ENCODE measurements at regions not wholly inside any gene's neighbourhood (a gene's known extent, or its start where the extent isn't known, plus 50 kb on each side); places are given as distances from the start of the nearest gene placed in this dataset.

DNA sequence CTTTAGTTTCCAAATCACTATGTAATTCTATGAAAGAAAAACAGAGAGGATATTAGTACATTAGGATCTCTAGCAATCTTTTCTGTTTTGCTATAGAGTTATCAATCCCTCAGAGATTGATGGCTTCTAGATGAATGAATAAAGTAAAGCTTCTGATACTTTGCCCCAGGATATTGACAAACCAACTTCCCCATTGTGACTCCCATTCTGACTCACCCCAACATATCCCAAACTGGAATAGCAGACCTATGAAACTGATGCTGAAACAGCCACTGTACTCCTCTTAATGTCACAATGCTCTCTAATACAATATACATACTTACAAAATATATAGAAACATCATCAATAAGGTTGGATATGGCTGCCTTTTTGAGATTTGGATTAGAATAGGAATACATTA is 442.1 kb upstream of the NR5A2 start:
- ChIA-PET POLR2A (ENCODE audit: low non-redundant PET) (no interaction called here), CTCF (no interaction called here)
- Histone ChIP-seq H3K9me3 (ENCODE audit: low read depth, low read length, poor library complexity, severe bottlenecking) (no peaks in the 10 kb centered on the region), H3K36me3 (ENCODE audit: insufficient read depth, low read length, poor library complexity, severe bottlenecking) (no peaks in the 10 kb centered on the region), H3K27me3 (replicated peaks; ENCODE audit: insufficient read depth, low read depth, low read length, poor library complexity) (no peaks in the 10 kb centered on the region), H3K4me1 (ENCODE audit: insufficient read depth, low read length, poor library complexity, severe bottlenecking) (no peaks in the 10 kb centered on the region), H3K4me3 (ENCODE audit: low read depth, low read length, poor library complexity, severe bottlenecking) (no peak overlapping the region), H3K27ac (ENCODE audit: low read depth, low read length, poor library complexity, severe bottlenecking) (no peak overlapping the region)
- DNase-seq (ENCODE audit: low spot score): no peak
- TF ChIP-seq EZH2 (IDR thresholded peaks at IDR 0.05; ENCODE audit: borderline replicate concordance, low read depth, low read length, poor library complexity, severe bottlenecking): no peak
- TF ChIP-seq, protein P1, sequence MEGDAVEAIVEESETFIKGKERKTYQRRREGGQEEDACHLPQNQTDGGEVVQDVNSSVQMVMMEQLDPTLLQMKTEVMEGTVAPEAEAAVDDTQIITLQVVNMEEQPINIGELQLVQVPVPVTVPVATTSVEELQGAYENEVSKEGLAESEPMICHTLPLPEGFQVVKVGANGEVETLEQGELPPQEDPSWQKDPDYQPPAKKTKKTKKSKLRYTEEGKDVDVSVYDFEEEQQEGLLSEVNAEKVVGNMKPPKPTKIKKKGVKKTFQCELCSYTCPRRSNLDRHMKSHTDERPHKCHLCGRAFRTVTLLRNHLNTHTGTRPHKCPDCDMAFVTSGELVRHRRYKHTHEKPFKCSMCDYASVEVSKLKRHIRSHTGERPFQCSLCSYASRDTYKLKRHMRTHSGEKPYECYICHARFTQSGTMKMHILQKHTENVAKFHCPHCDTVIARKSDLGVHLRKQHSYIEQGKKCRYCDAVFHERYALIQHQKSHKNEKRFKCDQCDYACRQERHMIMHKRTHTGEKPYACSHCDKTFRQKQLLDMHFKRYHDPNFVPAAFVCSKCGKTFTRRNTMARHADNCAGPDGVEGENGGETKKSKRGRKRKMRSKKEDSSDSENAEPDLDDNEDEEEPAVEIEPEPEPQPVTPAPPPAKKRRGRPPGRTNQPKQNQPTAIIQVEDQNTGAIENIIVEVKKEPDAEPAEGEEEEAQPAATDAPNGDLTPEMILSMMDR (conservative IDR thresholded peaks at IDR 0.05; ENCODE audit: low read depth, low read length): no peak
- intact Hi-C loops (cut with micrococcal nuclease; ENCODE audit: unreplicated experiment): no loop called here
- no TSS peak for BruUV-seq (replicated peaks)

DNA sequence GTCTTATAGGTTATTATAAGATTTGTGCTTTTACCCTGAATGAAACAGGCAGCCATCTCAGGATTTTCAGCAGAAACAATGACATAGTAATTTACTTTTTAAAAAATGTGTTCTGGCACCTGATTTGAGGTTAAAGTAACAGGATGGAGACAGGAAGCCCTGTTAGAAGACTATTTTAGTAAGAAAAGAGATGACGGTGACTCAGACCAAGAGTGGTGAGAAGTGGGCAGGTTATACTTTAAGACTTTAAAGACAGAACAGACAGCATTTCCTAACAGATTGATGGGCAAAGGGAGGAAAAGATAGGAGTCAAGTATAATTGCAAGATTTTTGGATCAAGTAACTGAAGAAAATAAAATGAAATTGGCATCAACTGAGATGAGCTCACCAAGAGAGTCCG is 436.8 kb upstream of the NR5A2 start:
- Histone ChIP-seq H3K27me3 (replicated peaks; ENCODE audit: insufficient read depth, low read depth, low read length, poor library complexity) (no peaks in the 10 kb centered on the region), H3K27ac (ENCODE audit: low read depth, low read length, poor library complexity, severe bottlenecking) (no peak overlapping the region), H3K4me3 (ENCODE audit: low read depth, low read length, poor library complexity, severe bottlenecking) (no peak overlapping the region), H3K9me3 (ENCODE audit: low read depth, low read length, poor library complexity, severe bottlenecking) (no peaks in the 10 kb centered on the region), H3K36me3 (ENCODE audit: insufficient read depth, low read length, poor library complexity, severe bottlenecking) (no peaks in the 10 kb centered on the region), H3K4me1 (ENCODE audit: insufficient read depth, low read length, poor library complexity, severe bottlenecking) (no peaks in the 10 kb centered on the region)
- no TSS peak for BruUV-seq (replicated peaks)
- intact Hi-C loops (cut with micrococcal nuclease; ENCODE audit: unreplicated experiment): no loop called here
- no peak for DNase-seq (ENCODE audit: low spot score)
- ChIA-PET POLR2A (ENCODE audit: low non-redundant PET) (no interaction called here), CTCF (no interaction called here)
- TF ChIP-seq, protein P1 (conservative IDR thresholded peaks at IDR 0.05; ENCODE audit: low read depth, low read length): no peak
- TF ChIP-seq EZH2 (IDR thresholded peaks at IDR 0.05; ENCODE audit: borderline replicate concordance, low read depth, low read length, poor library complexity, severe bottlenecking): no peak

- no peak for DNase-seq (ENCODE audit: low spot score)
- Histone ChIP-seq H3K27me3 (replicated peaks; ENCODE audit: insufficient read depth, low read depth, low read length, poor library complexity) (no peaks in the 10 kb centered on the region), H3K4me3 (ENCODE audit: low read depth, low read length, poor library complexity, severe bottlenecking) (no peak overlapping the region), H3K9me3 (ENCODE audit: low read depth, low read length, poor library complexity, severe bottlenecking) (no peaks in the 10 kb centered on the region), H3K4me1 (ENCODE audit: insufficient read depth, low read length, poor library complexity, severe bottlenecking) (no peaks in the 10 kb centered on the region), H3K27ac (ENCODE audit: low read depth, low read length, poor library complexity, severe bottlenecking) (no peak overlapping the region), H3K36me3 (ENCODE audit: insufficient read depth, low read length, poor library complexity, severe bottlenecking) (no peaks in the 10 kb centered on the region)
- ChIA-PET POLR2A (ENCODE audit: low non-redundant PET) (no interaction called here), CTCF (no interaction called here)
- intact Hi-C loops (cut with micrococcal nuclease; ENCODE audit: unreplicated experiment): no loop called here
- no TSS peak for BruUV-seq (replicated peaks)
- TF ChIP-seq EZH2 (IDR thresholded peaks at IDR 0.05; ENCODE audit: borderline replicate concordance, low read depth, low read length, poor library complexity, severe bottlenecking): no peak
- TF ChIP-seq, protein P1 (conservative IDR thresholded peaks at IDR 0.05; ENCODE audit: low read depth, low read length): no peak
Measured at GRCh38 chr1:199591468-199591867, 436.0 kb upstream of the NR5A2 start.

All from A673 (cell line).